H1 (cell line): ENCODE measurements at regions not wholly inside any gene's neighbourhood (a gene's known extent, or its start where the extent isn't known, plus 50 kb on each side); places are given as distances from the start of the nearest gene placed in this dataset.

Experiments
- ASH2L ChIP-seq: fragments of 200-600, 300-600 bp; sonication (generic); IDR thresholded peaks from one replicate; pipeline ENCODE4 v1.7.1; 2017; ENCODE audit warnings: low read length
- E2F6 ChIP-seq: IDR thresholded peaks from 2 replicates; pipeline ENCODE4 v1.6.1; 2012; ENCODE audit warnings: inconsistent platforms
- GABPA ChIP-seq: IDR thresholded peaks from 2 replicates; pipeline ENCODE4 v1.6.1; 2011; ENCODE audit warnings: mild to moderate bottlenecking, low read length, moderate library complexity, borderline replicate concordance; ENCODE audit not compliant: insufficient read depth
- KDM1A ChIP-seq: fragments of 200-600, 300-600 bp; sonication (generic); IDR thresholded peaks from 2 replicates; pipeline ENCODE4 v1.7.1; 2016; ENCODE audit warnings: mild to moderate bottlenecking, low read length, borderline replicate concordance
- RFX5 ChIP-seq: IDR thresholded peaks from 2 replicates; pipeline ENCODE4 v1.6.1; 2011; ENCODE audit warnings: low read depth, low read length, improper control_type of control experiment, borderline replicate concordance
- SIX5 ChIP-seq: IDR thresholded peaks from 2 replicates; pipeline ENCODE4 v1.6.1; 2011; ENCODE audit warnings: mild to moderate bottlenecking, low read depth, low read length
- SP1 ChIP-seq: IDR thresholded peaks from 2 replicates; pipeline ENCODE4 v1.6.1; 2011; ENCODE audit warnings: low read depth, low read length
- SP2 ChIP-seq: IDR thresholded peaks from 2 replicates; pipeline ENCODE4 v1.6.1; 2012; ENCODE audit warnings: mild to moderate bottlenecking, low read length, inconsistent platforms
- TEAD4 ChIP-seq: IDR thresholded peaks from 2 replicates; pipeline ENCODE4 v1.6.1; 2012; ENCODE audit warnings: low read depth, low read length, inconsistent platforms, mixed read lengths
- TF ChIP-seq, protein P1 (sequence below), 3 experiments: IDR thresholded peaks; 1 replicate in 2 of 3; 2 replicates in 1 of 3; pipeline versions ENCODE4 v1.5.1 to v1.6.1; 2011; ENCODE audit warnings: low read length in 3 of 3, mild to moderate bottlenecking in 3 of 3, inconsistent platforms in 2 of 3, low read depth in 1 of 3, moderate library complexity in 1 of 3; ENCODE audit not compliant: insufficient read depth in 1 of 3; ENCODE audit errors: control extremely low read depth in 1 of 3

DNA sequence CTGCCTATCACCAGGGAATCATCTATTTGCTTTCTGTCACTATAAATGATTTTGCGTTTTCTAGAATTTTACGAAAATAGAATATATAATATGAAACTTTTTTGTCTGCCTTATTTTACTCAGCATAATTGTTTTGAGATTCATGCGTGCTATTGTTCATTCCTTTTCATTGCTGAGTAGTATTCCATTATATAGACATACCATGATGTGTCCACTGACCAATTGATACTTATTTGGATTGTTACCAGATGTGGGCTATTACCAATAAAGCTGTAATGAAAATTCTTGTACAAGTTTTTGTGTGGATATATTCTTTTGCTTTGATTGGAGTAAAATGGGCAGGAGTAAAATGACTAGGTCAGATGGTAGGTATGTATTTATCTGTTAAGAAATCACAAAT is 390.7 kb upstream of the EMCN start (continued):
- TF ChIP-seq, protein P1, sequence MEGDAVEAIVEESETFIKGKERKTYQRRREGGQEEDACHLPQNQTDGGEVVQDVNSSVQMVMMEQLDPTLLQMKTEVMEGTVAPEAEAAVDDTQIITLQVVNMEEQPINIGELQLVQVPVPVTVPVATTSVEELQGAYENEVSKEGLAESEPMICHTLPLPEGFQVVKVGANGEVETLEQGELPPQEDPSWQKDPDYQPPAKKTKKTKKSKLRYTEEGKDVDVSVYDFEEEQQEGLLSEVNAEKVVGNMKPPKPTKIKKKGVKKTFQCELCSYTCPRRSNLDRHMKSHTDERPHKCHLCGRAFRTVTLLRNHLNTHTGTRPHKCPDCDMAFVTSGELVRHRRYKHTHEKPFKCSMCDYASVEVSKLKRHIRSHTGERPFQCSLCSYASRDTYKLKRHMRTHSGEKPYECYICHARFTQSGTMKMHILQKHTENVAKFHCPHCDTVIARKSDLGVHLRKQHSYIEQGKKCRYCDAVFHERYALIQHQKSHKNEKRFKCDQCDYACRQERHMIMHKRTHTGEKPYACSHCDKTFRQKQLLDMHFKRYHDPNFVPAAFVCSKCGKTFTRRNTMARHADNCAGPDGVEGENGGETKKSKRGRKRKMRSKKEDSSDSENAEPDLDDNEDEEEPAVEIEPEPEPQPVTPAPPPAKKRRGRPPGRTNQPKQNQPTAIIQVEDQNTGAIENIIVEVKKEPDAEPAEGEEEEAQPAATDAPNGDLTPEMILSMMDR (IDR thresholded peaks at IDR 0.05; ENCODE audit: control extremely low read depth in 1 of 3, insufficient read depth in 1 of 3, low read depth in 1 of 3, low read length in 3 of 3) = no peak
- TF ChIP-seq SP1 = no peak
- TF ChIP-seq RFX5 = no peak
- no peak for TF ChIP-seq KDM1A
- no peak for TF ChIP-seq TEAD4
- no peak for TF ChIP-seq SP2
- TF ChIP-seq GABPA = no peak
- no peak for TF ChIP-seq E2F6
- TF ChIP-seq SIX5 = no peak
- no peak for TF ChIP-seq ASH2L
